ENCODE measurements at regions not wholly inside any gene's neighbourhood (a gene's known extent, or its start where the extent isn't known, plus 50 kb on each side); places are given as distances from the start of the nearest gene placed in this dataset.

DNA sequence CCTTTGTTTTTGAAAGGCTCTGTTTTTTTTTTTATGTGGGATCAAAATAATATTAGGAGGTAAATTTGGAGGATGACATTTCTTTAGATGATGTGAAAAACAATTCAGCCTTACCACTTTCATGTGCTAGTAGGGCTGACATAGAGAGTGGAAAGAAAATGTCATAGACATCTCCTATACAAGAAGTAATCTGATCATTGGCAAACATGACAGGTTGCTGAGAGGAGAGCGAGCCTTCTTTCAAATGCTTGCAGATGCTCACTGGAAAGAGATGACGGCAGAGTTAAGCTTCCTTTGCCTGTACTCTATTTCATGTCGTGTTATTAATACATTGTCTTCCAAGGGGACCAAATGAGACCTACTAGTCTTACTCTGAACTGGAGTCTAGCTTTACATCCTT is 160.1 kb upstream of the DAP start:
- FAIRE-seq (no peak), DNase-seq (ENCODE audit: insufficient read length, low spot score) (no peak)
- TF ChIP-seq CTCF (IDR thresholded peaks at IDR 0.05; ENCODE audit: insufficient read depth, missing control alignments) = no peak

DNA sequence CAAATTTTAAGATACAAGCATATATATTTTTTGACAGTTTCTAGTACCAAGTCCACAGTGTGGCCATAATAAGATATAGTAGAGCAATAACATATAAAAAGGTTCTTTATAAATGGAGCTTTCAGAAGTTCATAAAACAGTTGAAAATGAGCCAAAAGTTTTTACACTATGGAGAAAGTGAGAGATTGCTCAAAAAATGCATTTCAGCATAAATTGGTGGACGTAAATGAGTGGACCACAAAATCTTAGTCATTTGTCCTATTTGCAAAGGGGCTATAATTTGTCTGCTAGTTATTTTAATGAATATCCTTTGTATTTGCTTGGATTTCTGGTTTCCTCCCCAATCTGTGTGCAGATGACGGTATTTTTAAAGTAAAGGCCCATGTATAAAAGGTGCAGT is 159.4 kb upstream of the DAP start:
- DNase-seq (ENCODE audit: insufficient read length, low spot score) = no peak
- no peak for FAIRE-seq
- no peak for TF ChIP-seq CTCF (IDR thresholded peaks at IDR 0.05; ENCODE audit: insufficient read depth, missing control alignments)

DNA sequence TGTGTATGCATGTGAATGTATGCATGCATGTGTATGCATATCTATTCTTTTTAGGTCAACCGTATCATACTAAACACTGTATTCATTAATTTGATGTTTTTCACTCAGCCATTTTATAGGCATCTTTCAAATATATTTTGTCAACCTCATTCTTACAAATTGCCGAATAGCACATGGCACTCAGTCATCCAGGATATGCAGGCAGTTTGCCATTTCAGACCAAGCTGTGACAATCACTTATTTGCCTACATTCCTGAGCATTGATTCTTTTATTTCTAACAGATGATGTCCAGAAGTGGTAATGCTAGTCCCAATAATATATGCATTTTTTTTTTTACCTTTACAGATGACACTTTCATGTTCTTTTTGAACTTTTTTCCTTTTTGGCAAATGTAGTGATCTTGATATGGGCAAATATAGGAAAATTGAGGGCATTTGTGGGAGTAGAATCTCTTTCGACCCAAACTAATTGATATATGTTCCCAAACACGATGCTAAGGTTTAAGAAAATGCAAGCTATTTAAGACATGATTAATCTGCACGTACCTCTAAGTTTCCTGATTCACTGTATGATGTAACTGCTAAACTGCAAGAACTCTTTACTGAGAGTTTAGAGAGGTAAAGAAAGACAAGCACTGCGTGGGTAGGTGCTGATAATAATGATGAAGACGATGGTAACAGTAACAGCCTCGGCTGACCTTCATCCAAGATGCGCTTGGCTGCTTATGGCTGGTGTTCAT is 153.9 kb upstream of the DAP start:
- FAIRE-seq = no peak
- DNase-seq (ENCODE audit: insufficient read length, low spot score) = no peak
- no peak for TF ChIP-seq CTCF (IDR thresholded peaks at IDR 0.05; ENCODE audit: insufficient read depth, missing control alignments)

DNA sequence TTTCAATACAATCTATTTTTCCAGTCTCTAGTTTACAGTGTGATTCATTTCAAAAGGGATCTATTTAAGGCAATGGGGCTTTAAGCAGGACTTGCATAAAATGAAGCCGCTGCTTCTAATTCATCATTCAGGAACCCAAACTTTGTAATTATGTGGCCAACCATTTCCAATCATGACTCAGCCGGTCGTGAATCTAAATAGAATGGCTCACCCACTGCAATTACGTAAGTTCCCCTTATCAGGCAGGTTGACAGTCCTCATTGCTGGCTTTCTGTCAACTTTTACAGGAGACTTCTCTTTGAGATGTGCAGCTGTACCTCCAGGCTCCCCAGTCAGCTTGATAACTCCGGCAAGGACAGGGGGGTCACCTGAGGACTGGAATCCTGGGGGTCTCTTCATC is 152.8 kb upstream of the DAP start:
- DNase-seq (ENCODE audit: insufficient read length, low spot score) (no peak), FAIRE-seq (no peak)
- TF ChIP-seq CTCF (IDR thresholded peaks at IDR 0.05; ENCODE audit: insufficient read depth, missing control alignments) = no peak

DNA sequence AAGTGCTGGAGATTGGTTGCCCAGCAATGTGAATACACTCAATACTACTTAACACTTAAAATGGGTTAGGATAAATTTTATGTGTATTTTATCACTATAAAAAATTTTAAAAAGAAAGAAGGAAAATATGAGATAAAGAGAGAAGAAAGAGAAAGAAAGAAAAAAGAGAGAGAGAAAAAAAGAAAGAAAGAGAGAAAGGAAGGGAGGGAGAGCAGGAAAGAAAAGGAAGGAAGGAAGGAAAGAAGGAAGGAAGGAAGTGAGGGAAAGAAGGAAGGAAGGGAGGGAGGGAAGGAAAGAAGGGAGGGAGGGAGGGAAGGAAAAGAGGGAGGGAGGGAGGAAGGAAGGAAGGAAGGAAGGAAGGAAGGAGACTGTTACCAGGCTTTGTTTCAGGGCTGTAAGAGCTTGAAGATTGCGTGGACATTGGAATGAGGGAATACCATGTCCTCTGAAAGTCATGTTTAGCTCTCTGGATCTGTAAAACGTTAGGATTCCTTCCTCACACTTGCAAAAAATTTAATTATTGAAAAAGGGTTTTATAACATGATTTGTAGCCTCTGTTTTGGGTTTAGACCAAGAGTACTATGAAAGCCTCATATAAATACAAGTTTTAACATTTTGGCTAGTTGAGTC is 152.3 kb upstream of the DAP start:
- DNase-seq (ENCODE audit: insufficient read length, low spot score) (no peak), FAIRE-seq (no peak)
- no peak for TF ChIP-seq CTCF (IDR thresholded peaks at IDR 0.05; ENCODE audit: insufficient read depth, missing control alignments)

DNA sequence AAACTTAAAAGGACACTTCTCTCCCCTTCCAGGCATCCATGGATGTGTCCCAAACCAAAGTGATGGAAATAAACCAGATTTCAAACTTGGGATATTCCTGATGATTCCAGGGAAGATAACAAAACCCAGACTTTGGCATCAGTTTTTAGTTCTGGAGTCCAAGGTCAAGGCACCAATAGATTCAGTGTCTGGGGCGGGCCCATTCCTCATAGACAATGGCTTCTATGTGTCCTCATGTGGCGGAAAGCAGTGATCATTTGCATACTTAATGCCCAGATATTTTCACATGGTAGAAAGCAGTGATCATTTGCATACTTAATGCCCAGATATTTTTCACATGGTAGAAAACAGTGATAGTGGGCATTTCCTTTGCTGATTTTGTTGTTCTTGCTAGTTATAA is 151.4 kb upstream of the DAP start:
- no peak for TF ChIP-seq CTCF (IDR thresholded peaks at IDR 0.05; ENCODE audit: insufficient read depth, missing control alignments)
- FAIRE-seq (no peak), DNase-seq (ENCODE audit: insufficient read length, low spot score) (no peak)

DNA sequence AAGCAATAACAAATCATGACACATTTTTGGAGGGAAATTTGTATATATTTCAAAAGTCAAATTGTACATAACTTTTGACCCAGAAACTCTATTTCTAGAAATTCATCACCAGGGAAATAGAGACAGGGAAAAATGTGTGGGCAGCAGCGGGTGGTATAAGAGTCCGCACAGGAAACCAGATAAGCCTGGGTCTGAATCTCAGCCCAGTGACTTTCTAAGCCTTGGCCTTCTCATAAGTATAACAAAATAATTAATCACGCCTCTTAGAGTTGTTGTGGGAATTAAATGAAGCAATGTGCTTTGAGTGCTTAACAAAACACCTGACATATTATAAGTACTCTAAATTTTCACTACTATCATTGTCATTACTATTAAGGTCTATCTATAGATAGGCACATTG is 149.2 kb upstream of the DAP start:
- TF ChIP-seq CTCF (IDR thresholded peaks at IDR 0.05; ENCODE audit: insufficient read depth, missing control alignments) = no peak
- DNase-seq (ENCODE audit: insufficient read length, low spot score) = no peak
- no peak for FAIRE-seq
